Right kidney (tissue), 1 donor: ENCODE measurements at regions not wholly inside any gene's neighbourhood (a gene's known extent, or its start where the extent isn't known, plus 50 kb on each side); places are given as distances from the start of the nearest gene placed in this dataset.
"Not testable (repeated sequence)": the region's sequence is repeated elsewhere in the genome, so short reads cannot be mapped to it uniquely, and the experiment has no call there.

Source experiments
- DNase-seq: peaks from one replicate; pipeline ENCODE4 v3.0.0-alpha.2; 2016

GRCh38 chr4:129707949-129708348 is 612.0 kb downstream of the C4orf33 start:
- DNase-seq = no peak

- DNase-seq = no peak
Observed at GRCh38 chr4:129708784-129709183, 612.8 kb downstream of the C4orf33 start.

GRCh38 chr4:129738175-129738574 is 642.2 kb downstream of the C4orf33 start:
- no peak for DNase-seq

DNA sequence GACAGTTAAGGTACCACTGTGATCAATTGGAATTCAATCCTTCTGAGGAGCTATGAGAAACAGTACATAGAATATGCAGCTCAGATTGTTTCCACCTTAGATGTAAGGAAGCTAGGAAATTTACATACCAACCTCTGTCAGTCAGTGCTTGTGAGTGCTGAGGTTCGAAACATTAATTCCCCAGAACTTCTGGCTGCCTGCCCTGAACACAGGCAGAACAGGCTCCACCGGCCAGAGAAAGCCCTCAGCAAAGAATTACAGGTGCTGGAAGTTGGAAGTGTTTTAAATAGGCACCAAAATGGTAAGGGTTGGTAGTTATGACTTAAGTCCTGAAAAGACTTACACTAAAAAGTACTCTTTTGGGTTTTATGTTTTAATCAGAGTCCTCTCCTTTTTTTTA is 651.8 kb downstream of the C4orf33 start:
- no peak for DNase-seq

DNA sequence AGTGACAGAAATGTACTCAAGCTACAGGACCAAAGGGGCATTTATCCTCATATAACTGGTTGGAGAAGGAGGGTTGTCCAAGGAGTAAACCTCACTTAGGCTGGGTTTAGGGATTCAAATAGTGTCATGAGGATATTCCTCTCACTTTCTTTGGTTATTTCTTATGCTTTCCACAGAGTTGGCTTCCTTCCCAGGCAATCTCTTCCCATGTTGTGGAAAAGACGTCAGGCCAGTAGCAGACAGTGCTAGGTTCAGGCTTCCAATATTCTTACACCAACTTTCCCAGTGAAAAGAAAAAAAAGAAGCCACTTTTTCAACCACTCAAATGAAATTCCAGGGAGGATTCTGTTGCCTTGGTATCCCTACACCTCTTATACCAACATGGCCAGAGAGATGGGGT is 653.0 kb downstream of the C4orf33 start:
- no peak for DNase-seq

GRCh38 chr4:129751646-129752045 is 655.7 kb downstream of the C4orf33 start:
- DNase-seq = no peak

DNA sequence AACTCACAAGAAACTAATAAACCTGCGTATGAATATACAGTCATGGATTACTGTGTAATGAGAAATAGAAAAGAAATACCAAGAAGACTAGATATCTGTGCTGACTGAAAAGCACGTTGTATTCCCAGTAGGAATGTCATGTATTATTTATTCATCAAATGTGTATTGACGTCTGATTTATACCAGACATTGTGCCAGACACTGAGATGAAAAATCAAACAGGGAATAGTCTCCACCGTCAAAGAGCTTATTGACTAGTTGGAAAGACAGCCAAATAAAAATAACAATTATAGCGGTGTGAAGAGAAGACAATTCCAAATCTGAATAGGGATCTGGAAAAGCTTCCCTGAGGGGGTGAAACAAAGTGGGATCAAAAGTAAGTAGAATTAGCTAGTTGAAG is 687.6 kb downstream of the C4orf33 start:
- DNase-seq = no peak

GRCh38 chr4:129788486-129788885 is 692.5 kb downstream of the C4orf33 start:
- DNase-seq = no peak

GRCh38 chr4:129804461-129804981 is 708.6 kb downstream of the C4orf33 start:
- no peak for DNase-seq

DNA sequence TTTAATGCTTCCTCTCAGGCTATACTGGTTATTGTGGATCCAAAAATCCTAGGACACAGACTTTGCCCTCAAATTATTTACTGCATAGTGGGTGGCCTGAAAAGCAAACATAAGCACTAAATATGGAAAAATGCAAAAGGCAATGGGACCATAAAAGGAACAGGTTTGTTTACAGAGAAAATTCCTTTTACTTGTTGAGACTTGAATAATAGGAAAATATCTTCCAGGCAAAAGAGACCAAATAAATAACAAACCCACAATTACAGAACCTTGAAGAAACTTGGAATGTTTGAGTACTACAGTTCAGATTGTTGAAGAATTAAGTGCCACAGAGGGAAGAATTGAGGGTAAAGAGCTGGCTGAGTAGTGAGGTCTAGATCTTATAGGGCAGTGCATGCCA is 711.0 kb downstream of the C4orf33 start:
- no peak for DNase-seq

GRCh38 chr4:129808242-129808641 is 712.3 kb downstream of the C4orf33 start:
- DNase-seq = no peak

DNA sequence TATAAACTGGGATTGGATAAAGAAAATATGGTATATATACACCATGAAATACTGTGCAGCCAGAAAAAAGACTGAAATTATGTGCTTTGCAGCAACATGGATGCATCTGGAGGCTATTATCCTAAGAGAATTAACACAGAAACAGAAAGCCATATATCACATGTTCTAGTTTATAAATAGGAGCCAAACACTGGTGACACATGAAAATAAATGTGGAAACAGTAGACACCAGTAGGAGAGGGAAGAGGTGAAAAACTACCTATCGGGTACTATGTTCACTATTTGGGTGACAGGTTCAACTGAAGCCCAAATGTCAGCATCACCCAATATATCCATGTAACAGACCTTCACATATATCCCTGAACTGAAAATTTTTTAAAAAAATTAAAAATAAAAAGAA is 725.1 kb downstream of the C4orf33 start:
- DNase-seq = no peak

GRCh38 chr4:129821963-129822362 is 726.0 kb downstream of the C4orf33 start:
- no peak for DNase-seq

GRCh38 chr4:129822701-129823100 is 726.7 kb downstream of the C4orf33 start:
- no peak for DNase-seq

GRCh38 chr4:129823105-129823504 is 727.2 kb downstream of the C4orf33 start:
- no peak for DNase-seq

GRCh38 chr4:129829373-129829772 is 733.4 kb downstream of the C4orf33 start:
- DNase-seq = no peak

GRCh38 chr4:129839687-129840086 is 743.7 kb downstream of the C4orf33 start:
- no peak for DNase-seq

GRCh38 chr4:129842096-129842495 is 746.1 kb downstream of the C4orf33 start:
- DNase-seq = no peak

DNA sequence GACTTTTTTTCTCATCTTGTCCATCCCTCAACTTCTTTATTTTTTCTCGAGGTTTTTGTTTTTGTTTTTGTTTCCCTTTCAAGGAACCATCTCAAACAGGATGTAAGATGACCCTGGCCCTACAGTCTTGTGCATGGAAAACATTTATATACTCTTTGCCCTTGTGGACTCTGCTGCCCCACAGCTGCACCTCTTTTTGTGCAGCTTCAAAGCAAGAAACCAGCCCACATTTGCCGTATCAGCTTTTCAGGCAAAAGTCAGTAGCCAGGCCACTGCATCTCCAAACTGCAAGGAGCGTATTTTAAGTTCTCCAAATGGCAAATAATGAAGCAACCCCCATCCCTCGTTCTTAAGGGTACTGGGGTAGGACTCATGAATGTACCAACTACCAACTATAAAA is 756.5 kb downstream of the C4orf33 start:
- DNase-seq = no peak

DNA sequence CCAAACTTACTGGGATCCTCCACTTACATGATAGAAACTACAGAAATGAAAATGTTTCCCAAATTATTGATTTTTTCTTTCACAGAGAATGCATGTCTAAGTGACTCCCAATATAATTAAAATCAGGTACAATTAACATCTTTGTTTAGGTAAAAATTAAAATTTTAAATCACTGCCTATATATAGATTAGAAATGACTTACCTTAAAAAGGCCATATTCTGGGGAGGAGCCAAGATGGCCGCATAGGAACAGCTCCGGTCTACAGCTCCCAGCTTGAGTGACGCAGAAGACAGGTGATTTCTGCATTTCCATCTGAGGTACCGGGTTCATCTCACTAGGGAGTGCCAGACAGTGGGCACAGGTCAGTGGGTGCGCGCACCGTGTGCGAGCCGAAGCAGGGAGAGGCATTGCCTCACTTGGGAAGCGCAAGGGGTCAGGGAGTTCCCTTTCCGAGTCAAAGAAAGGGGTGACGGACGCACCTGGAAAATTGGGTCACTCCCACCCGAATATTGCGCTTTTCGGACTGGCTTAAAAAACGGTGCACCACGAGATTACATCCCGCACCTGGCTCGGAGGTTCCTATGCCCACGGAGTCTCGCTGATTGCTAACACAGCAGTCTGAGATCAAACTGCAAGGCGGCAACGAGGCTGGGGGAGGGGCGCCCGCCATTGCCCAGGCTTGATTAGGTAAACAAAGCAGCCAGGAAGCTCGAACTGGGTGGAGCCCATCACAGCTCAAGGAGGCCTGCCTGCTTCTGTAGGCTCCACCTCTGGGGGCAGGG is 757.9 kb downstream of the C4orf33 start:
- not testable (repeated sequence) for DNase-seq

DNA sequence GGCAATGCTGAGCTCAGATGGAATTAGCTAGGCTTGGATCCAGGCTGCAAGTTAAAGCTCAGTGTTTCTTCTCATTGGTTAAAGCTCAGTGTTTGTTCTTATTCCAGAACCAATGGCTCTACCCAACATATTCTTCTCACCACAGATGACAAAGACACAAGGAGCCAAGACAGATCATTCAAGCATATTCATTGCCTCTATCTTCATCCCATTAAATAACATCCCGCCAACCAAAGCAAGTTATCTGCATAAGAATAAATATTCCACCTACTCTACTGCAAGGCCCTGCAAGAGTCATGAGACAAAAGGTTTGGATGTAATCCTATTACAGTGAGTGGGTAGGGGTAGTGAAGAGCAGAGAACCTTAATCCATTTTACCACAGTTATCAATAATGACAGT is 766.5 kb downstream of the C4orf33 start:
- no peak for DNase-seq

- DNase-seq = no peak
Observed at GRCh38 chr4:129863206-129863605, 767.3 kb downstream of the C4orf33 start.

GRCh38 chr4:129883996-129884395 is 788.0 kb downstream of the C4orf33 start:
- DNase-seq = no peak

GRCh38 chr4:129897111-129897510 is 801.2 kb downstream of the C4orf33 start:
- no peak for DNase-seq
